ENCODE measurements at regions not wholly inside any gene's neighbourhood (a gene's known extent, or its start where the extent isn't known, plus 50 kb on each side); places are given as distances from the start of the nearest gene placed in this dataset.

DNA sequence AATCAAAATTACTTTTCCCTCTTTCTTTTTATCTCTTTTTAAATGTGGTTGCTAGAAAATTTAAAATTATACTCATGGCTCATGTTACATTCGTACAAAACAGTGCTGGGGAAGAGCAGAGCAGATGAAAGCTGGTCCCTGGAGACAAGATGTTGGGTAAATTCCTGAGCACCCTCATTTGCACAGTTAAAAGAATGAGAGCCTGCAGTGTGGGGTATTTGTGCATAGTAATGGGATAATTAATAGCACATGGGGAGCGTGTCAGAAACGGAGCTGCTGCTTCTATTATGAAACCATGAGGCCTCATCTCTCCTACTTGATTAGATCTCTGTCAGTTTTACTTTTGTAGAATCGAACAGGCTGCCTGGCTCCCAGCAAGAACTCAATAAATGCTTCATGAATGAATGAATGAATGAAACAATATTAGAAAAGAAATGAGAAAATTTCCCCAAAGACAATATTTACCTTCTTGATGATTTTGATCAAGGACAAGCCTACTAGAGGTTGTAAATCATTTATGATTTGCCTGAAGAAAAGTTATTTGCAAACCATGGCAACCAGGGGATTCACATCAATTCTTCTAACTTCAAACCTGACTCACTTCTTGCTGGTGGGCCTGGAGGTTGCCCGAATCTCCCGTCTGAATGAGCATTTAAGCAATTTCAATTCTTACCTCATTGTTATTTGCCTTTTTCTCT, 177.2 kb upstream of the TUT7 start:
- ATAC-seq: no peak
- Histone ChIP-seq H3K27ac (ENCODE audit: low read depth, low read length) (no peak overlapping the region), H3K4me3 (ENCODE audit: low read length) (no peak overlapping the region), H3K4me1 (ENCODE audit: control insufficient read depth in 2 of 2, insufficient read depth in 2 of 2, low read length in 2 of 2) (no peaks in the 10 kb centered on the region), H3K9me3 (ENCODE audit: control insufficient read depth in 2 of 3, low read length in 3 of 3) (no peaks in the 10 kb centered on the region), H3K27me3 (ENCODE audit: control insufficient read depth in 2 of 2, insufficient read depth in 2 of 2, low read length in 2 of 2) (no peaks in the 10 kb centered on the region), H3K36me3 (ENCODE audit: control insufficient read depth in 2 of 3, insufficient read depth in 3 of 3, low read length in 3 of 3) (no peaks in the 10 kb centered on the region)
- intact Hi-C loops (cut with micrococcal nuclease): no loop called here
- CTCF ChIA-PET: no interaction called here
- Mint-ChIP-seq H3K4me1 (no peaks in the 10 kb centered on the region), H3K27me3 (peaks cover 2 to 43% (median 37%) of the 10 kb centered on the region in 5 donors), H3K27ac (no peak overlapping the region), H3K36me3 (no peaks in the 10 kb centered on the region), H3K4me3 (no peak overlapping the region), H3K9me3 (peaks cover 0 to 5% (median 0%) of the 10 kb centered on the region in 11 donors)
- no peak for DNase-seq
- POLR2A ChIA-PET: no interaction called here

DNA sequence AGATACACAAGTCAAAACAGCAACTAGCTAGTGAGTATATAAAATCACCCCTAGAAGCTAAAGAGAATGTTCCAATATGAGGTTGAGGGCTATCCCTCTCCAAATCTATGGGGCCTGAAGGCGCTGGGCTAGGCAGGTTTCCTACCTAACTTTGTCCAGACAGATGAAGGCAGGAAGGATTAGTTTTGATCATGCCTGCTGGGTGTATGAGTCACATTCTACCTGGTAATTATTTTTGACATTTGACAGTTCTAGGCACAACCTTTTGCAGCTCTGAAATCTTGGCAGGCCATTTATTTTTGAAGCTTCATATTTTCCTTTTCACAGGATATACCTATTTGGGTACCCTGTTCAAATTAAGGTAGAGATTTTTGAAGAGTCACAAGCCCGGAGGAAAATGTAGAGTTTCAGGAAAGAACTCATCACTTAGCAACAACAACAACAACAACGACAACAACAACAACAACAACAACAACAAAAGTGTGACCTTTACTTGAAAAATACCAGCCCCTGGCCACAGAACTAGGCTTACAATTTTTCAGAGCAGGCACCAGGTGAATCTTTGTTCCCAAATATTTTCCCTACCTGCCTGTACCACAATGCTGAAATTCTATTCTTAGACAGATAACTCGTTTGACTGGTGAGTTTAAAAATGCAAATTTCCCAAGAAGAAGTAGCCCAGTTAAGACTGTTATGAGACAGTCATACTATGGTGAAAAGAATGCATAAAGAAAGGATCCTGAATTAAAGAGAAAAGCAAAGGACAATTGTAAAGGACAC, 175.5 kb upstream of the TUT7 start:
- Histone ChIP-seq H3K27ac (ENCODE audit: low read depth, low read length) (no peak overlapping the region), H3K27me3 (ENCODE audit: control insufficient read depth in 2 of 2, insufficient read depth in 2 of 2, low read length in 2 of 2) (no peaks in the 10 kb centered on the region), H3K4me1 (ENCODE audit: control insufficient read depth in 2 of 2, insufficient read depth in 2 of 2, low read length in 2 of 2) (no peaks in the 10 kb centered on the region), H3K4me3 (ENCODE audit: low read length) (no peak overlapping the region), H3K9me3 (ENCODE audit: control insufficient read depth in 2 of 3, low read length in 3 of 3) (no peaks in the 10 kb centered on the region), H3K36me3 (ENCODE audit: control insufficient read depth in 2 of 3, insufficient read depth in 3 of 3, low read length in 3 of 3) (no peaks in the 10 kb centered on the region)
- CTCF ChIA-PET: interaction anchor here (0.5 kb wide), 1 partner anchor 1421 kb away, joined by 4 read pairs; no protein-coding TSS in a partner anchor
- intact Hi-C loops (cut with micrococcal nuclease): no loop called here
- Mint-ChIP-seq H3K4me3 (no peak overlapping the region), H3K4me1 (no peaks in the 10 kb centered on the region), H3K36me3 (no peaks in the 10 kb centered on the region), H3K9me3 (peaks cover 0 to 2% (median 0%) of the 10 kb centered on the region in 11 donors), H3K27me3 (peaks cover 2 to 48% (median 40%) of the 10 kb centered on the region in 5 donors), H3K27ac (no peak overlapping the region)
- POLR2A ChIA-PET: no interaction called here
- DNase-seq (no peak), ATAC-seq (no peak)

DNA sequence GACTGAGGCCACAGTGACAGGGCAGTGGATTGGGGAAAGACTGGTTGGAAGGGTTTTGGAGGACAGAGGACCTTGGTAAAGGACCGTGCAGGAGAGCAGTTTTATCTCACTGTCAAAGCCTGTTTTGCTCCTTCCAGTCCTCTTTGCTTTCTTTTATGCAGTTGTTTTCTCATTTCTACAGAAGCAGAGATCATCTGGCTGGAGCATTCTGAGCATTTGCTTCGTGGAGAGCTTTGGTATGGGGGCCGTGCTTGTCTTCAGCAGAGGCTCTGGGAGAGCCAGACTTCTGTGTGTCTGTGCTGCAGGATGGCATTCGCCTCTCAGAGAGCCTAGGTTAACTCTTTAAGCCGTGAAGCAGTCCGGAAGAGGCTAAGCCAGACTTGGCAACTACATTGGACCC, 171.8 kb upstream of the TUT7 start:
- ATAC-seq (no peak), DNase-seq (no peak)
- no peaks in the 10 kb centered on the region for H3K9me3 ChIP-seq (ENCODE audit: control insufficient read depth in 2 of 3, low read length in 3 of 3)
- ChIA-PET POLR2A (no interaction called here), CTCF (no interaction called here)
- H3K27me3 ChIP-seq (ENCODE audit: control insufficient read depth in 2 of 2, insufficient read depth in 2 of 2, low read length in 2 of 2): no peaks in the 10 kb centered on the region
- H3K27ac ChIP-seq (ENCODE audit: low read depth, low read length): no peak overlapping the region
- intact Hi-C loops (cut with micrococcal nuclease): no loop called here
- Mint-ChIP-seq H3K27ac (no peak overlapping the region), H3K4me3 (no peak overlapping the region), H3K36me3 (no peaks in the 10 kb centered on the region), H3K27me3 (peaks cover 2 to 40% (median 24%) of the 10 kb centered on the region in 5 donors), H3K4me1 (no peaks in the 10 kb centered on the region), H3K9me3 (peaks cover 0 to 3% (median 0%) of the 10 kb centered on the region in 11 donors)
- H3K36me3 ChIP-seq (ENCODE audit: control insufficient read depth in 2 of 3, insufficient read depth in 3 of 3, low read length in 3 of 3): no peaks in the 10 kb centered on the region
- H3K4me1 ChIP-seq (ENCODE audit: control insufficient read depth in 2 of 2, insufficient read depth in 2 of 2, low read length in 2 of 2): no peaks in the 10 kb centered on the region
- H3K4me3 ChIP-seq (ENCODE audit: low read length): no peak overlapping the region

DNA sequence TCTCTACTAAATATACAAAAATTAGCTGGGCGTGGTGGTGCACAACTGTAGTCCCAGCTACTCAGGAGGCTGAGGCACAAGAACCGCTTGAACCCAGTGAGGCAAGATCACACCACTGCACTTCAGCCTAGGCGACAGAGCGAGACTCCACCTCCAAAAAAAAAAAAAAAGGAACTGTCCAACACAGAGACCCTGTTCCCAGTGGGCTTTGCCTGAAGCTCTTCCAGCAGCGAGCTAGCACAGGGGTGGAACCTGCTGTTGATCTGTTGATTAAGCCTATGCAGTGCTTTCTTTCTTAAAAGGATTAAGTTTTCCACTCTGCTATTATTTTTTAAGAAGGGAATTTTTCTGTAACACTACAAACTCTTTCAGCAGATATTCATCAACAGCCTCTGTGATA, 171.0 kb upstream of the TUT7 start:
- Histone ChIP-seq H3K9me3 (ENCODE audit: control insufficient read depth in 2 of 3, low read length in 3 of 3) (no peaks in the 10 kb centered on the region), H3K27ac (ENCODE audit: low read depth, low read length) (no peak overlapping the region), H3K27me3 (ENCODE audit: control insufficient read depth in 2 of 2, insufficient read depth in 2 of 2, low read length in 2 of 2) (no peaks in the 10 kb centered on the region), H3K4me1 (ENCODE audit: control insufficient read depth in 2 of 2, insufficient read depth in 2 of 2, low read length in 2 of 2) (no peaks in the 10 kb centered on the region), H3K36me3 (ENCODE audit: control insufficient read depth in 2 of 3, insufficient read depth in 3 of 3, low read length in 3 of 3) (no peaks in the 10 kb centered on the region), H3K4me3 (ENCODE audit: low read length) (no peak overlapping the region)
- ATAC-seq: no peak
- ChIA-PET CTCF (interaction anchor here (0.6 kb wide), 1 partner anchor 1259 kb away, joined by 3 read pairs; no protein-coding TSS in a partner anchor), POLR2A (no interaction called here)
- Mint-ChIP-seq H3K9me3 (peaks cover 0 to 3% (median 0%) of the 10 kb centered on the region in 11 donors), H3K36me3 (no peaks in the 10 kb centered on the region), H3K4me1 (no peaks in the 10 kb centered on the region), H3K4me3 (no peak overlapping the region), H3K27ac (no peak overlapping the region), H3K27me3 (peaks cover 0 to 37% (median 24%) of the 10 kb centered on the region in 5 donors)
- intact Hi-C loops (cut with micrococcal nuclease): no loop called here
- DNase-seq: no peak

DNA sequence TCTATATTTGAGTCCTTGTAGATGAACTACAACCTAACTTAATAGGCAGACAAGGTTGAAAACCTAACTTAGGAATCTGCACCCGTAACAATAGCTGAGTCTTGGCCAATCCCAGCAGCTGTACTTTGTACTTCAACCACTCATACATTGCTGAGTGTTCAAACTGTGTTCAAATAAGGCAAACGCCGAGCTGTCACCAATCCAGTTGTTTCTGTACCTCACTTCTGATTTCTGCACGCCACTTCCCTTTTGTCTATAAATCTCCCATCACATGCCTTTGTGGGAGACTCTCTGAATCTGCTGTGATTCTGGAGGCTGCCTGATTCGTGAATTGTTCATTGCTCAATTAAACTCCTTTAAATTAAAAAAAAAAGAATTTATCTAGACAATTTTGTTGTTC, 167.8 kb upstream of the TUT7 start:
- H3K4me1 Mint-ChIP-seq: no peaks in the 10 kb centered on the region

DNA sequence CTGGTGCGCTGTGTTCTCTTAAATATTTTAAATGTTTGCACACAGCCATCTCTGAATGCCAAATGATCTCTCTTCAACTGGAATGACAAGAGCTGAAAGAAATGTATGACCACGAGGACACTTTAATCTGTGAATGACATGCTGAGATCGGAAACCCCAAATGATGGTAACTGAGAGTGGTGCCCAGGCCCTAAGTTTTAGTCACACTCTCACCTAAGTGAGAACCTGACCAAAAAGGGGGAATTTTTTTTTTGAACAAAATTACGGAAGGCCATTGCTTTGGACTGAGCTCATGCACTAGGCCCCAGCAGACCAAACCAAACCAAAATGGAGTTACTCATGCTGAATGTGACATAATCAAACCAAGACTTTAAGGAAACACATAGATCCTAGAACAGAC, 167.1 kb upstream of the TUT7 start:
- Mint-ChIP-seq H3K9me3 (peaks cover 0 to 3% (median 0%) of the 10 kb centered on the region in 11 donors), H3K27ac (no peak overlapping the region), H3K36me3 (no peaks in the 10 kb centered on the region), H3K4me1 (no peaks in the 10 kb centered on the region), H3K27me3 (peaks cover 0 to 17% (median 8%) of the 10 kb centered on the region in 5 donors), H3K4me3 (no peak overlapping the region)
- Histone ChIP-seq H3K36me3 (ENCODE audit: control insufficient read depth in 2 of 3, insufficient read depth in 3 of 3, low read length in 3 of 3) (no peaks in the 10 kb centered on the region), H3K27ac (ENCODE audit: low read depth, low read length) (no peak overlapping the region), H3K9me3 (ENCODE audit: control insufficient read depth in 2 of 3, low read length in 3 of 3) (no peaks in the 10 kb centered on the region), H3K27me3 (ENCODE audit: control insufficient read depth in 2 of 2, insufficient read depth in 2 of 2, low read length in 2 of 2) (no peaks in the 10 kb centered on the region), H3K4me1 (ENCODE audit: control insufficient read depth in 2 of 2, insufficient read depth in 2 of 2, low read length in 2 of 2) (no peaks in the 10 kb centered on the region), H3K4me3 (ENCODE audit: low read length) (no peak overlapping the region)
- ChIA-PET POLR2A (no interaction called here), CTCF (no interaction called here)
- DNase-seq: no peak
- intact Hi-C loops (cut with micrococcal nuclease): no loop called here
- ATAC-seq: no peak

More for the DNA sequence above, 167.8 kb upstream of the TUT7 start:
- Histone ChIP-seq H3K36me3 (ENCODE audit: control insufficient read depth in 2 of 3, insufficient read depth in 3 of 3, low read length in 3 of 3) (no peaks in the 10 kb centered on the region), H3K4me3 (ENCODE audit: low read length) (no peak overlapping the region), H3K27me3 (ENCODE audit: control insufficient read depth in 2 of 2, insufficient read depth in 2 of 2, low read length in 2 of 2) (no peaks in the 10 kb centered on the region), H3K4me1 (ENCODE audit: control insufficient read depth in 2 of 2, insufficient read depth in 2 of 2, low read length in 2 of 2) (no peaks in the 10 kb centered on the region), H3K9me3 (ENCODE audit: control insufficient read depth in 2 of 3, low read length in 3 of 3) (no peaks in the 10 kb centered on the region), H3K27ac (ENCODE audit: low read depth, low read length) (no peak overlapping the region)
- H3K9me3 Mint-ChIP-seq: peaks cover 0 to 3% (median 0%) of the 10 kb centered on the region in 11 donors
- POLR2A ChIA-PET: no interaction called here
- intact Hi-C loops (cut with micrococcal nuclease): no loop called here
- ATAC-seq (no peak), DNase-seq (no peak)
- H3K4me3 Mint-ChIP-seq: no peak overlapping the region
- H3K27ac Mint-ChIP-seq: no peak overlapping the region
- CTCF ChIA-PET: no interaction called here
- H3K36me3 Mint-ChIP-seq: no peaks in the 10 kb centered on the region
- peaks cover 0 to 23% (median 8%) of the 10 kb centered on the region in 5 donors for H3K27me3 Mint-ChIP-seq
